NT2/D1 (cell line): ENCODE measurements at regions not wholly inside any gene's neighbourhood (a gene's known extent, or its start where the extent isn't known, plus 50 kb on each side); places are given as distances from the start of the nearest gene placed in this dataset.

Source experiments
- DNase-seq: peaks from one replicate; pipeline ENCODE4 v3.0.0-alpha.2; 2011; ENCODE audit warnings: low read depth, low spot score
- H3K27me3 ChIP-seq: 2 replicates; pipeline ENCODE4 v1.6.0; 2011; ENCODE audit warnings: mild to moderate bottlenecking; ENCODE audit not compliant: insufficient read length, insufficient read depth
- H3K36me3 ChIP-seq: 2 replicates; pipeline ENCODE4 v1.6.1; 2011; ENCODE audit warnings: mild to moderate bottlenecking, low read length, mixed read lengths; ENCODE audit not compliant: insufficient read depth, insufficient read length
- H3K4me1 ChIP-seq: 2 replicates; pipeline ENCODE4 v1.5.1; 2011; ENCODE audit not compliant: insufficient read depth, insufficient read length
- H3K4me3 ChIP-seq: 2 replicates; pipeline ENCODE4 v1.5.1; 2011; ENCODE audit warnings: low read depth; ENCODE audit not compliant: insufficient read length
- H3K9ac ChIP-seq: 2 replicates; pipeline ENCODE4 v1.6.0; 2011; ENCODE audit warnings: low read depth; ENCODE audit not compliant: insufficient read length
- H3K9me3 ChIP-seq: 2 replicates; pipeline ENCODE4 v1.5.1; 2011; ENCODE audit warnings: mild to moderate bottlenecking, low read length; ENCODE audit not compliant: insufficient read depth
- SUZ12 ChIP-seq: IDR thresholded peaks from 2 replicates; pipeline ENCODE4 v1.6.1; 2011; ENCODE audit not compliant: insufficient read length, insufficient read depth; ENCODE audit errors: extremely low read depth
- YY1 ChIP-seq: IDR thresholded peaks from 2 replicates; pipeline ENCODE4 v1.6.1; 2011; ENCODE audit not compliant: insufficient read length, insufficient read depth
- ZNF274 ChIP-seq: IDR thresholded peaks from 2 replicates; pipeline ENCODE4 v1.6.1; 2011; ENCODE audit warnings: mild to moderate bottlenecking, low read depth, low read length

GRCh38 chr4:135207531-135207930, 1005.9 kb upstream of the PABPC4L start:
- Histone ChIP-seq H3K9ac (no peak overlapping the region), H3K27me3 (no peaks in the 10 kb centered on the region), H3K36me3 (no peaks in the 10 kb centered on the region), H3K4me1 (no peaks in the 10 kb centered on the region), H3K9me3 (no peaks in the 10 kb centered on the region), H3K4me3 (no peak overlapping the region)
- TF ChIP-seq SUZ12: no peak
- no peak for TF ChIP-seq ZNF274
- no peak for TF ChIP-seq YY1
- DNase-seq: no peak

- no peaks in the 10 kb centered on the region for H3K27me3 ChIP-seq
- DNase-seq: no peak
- no peak overlapping the region for H3K4me3 ChIP-seq
- H3K4me1 ChIP-seq: no peaks in the 10 kb centered on the region
- TF ChIP-seq YY1: no peak
- TF ChIP-seq ZNF274: no peak
- no peak for TF ChIP-seq SUZ12
- H3K36me3 ChIP-seq: no peaks in the 10 kb centered on the region
- no peaks in the 10 kb centered on the region for H3K9me3 ChIP-seq
- no peak overlapping the region for H3K9ac ChIP-seq
Measured at GRCh38 chr4:135204311-135204710, 1002.7 kb upstream of the PABPC4L start.

- H3K27me3 ChIP-seq: no peaks in the 10 kb centered on the region
- no peaks in the 10 kb centered on the region for H3K9me3 ChIP-seq
- TF ChIP-seq ZNF274: no peak
- TF ChIP-seq YY1: no peak
- TF ChIP-seq SUZ12: no peak
- H3K4me3 ChIP-seq: no peak overlapping the region
- no peak overlapping the region for H3K9ac ChIP-seq
- no peaks in the 10 kb centered on the region for H3K36me3 ChIP-seq
- no peaks in the 10 kb centered on the region for H3K4me1 ChIP-seq
- no peak for DNase-seq
Measured at GRCh38 chr4:135201081-135201480, 999.5 kb upstream of the PABPC4L start.

- Histone ChIP-seq H3K4me1 (no peaks in the 10 kb centered on the region), H3K9me3 (no peaks in the 10 kb centered on the region; the same call in 1 of the 2 replicates), H3K9ac (no peak overlapping the region), H3K27me3 (no peaks in the 10 kb centered on the region), H3K36me3 (no peaks in the 10 kb centered on the region), H3K4me3 (no peak overlapping the region)
- DNase-seq: no peak
- TF ChIP-seq SUZ12: no peak
Measured at GRCh38 chr4:135197641-135198040, 996.1 kb upstream of the PABPC4L start.

GRCh38 chr4:135194477-135194876, 992.9 kb upstream of the PABPC4L start:
- H3K9ac ChIP-seq: no peak overlapping the region
- H3K36me3 ChIP-seq: no peaks in the 10 kb centered on the region
- no peak overlapping the region for H3K4me3 ChIP-seq
- DNase-seq: no peak
- no peak for TF ChIP-seq YY1
- TF ChIP-seq SUZ12: no peak
- TF ChIP-seq ZNF274: no peak
- H3K27me3 ChIP-seq: no peaks in the 10 kb centered on the region
- H3K9me3 ChIP-seq: no peaks in the 10 kb centered on the region; the same call in 1 of the 2 replicates
- H3K4me1 ChIP-seq: no peaks in the 10 kb centered on the region

- Histone ChIP-seq H3K9ac (no peak overlapping the region), H3K27me3 (no peaks in the 10 kb centered on the region), H3K9me3 (no peaks in the 10 kb centered on the region; the same call in 1 of the 2 replicates), H3K4me1 (no peaks in the 10 kb centered on the region), H3K36me3 (no peaks in the 10 kb centered on the region), H3K4me3 (no peak overlapping the region)
- TF ChIP-seq YY1 (no peak), SUZ12 (no peak), ZNF274 (no peak)
- DNase-seq: no peak
Measured at GRCh38 chr4:135192751-135193535, 991.4 kb upstream of the PABPC4L start.

- no peaks in the 10 kb centered on the region; the same call in 1 of the 2 replicates for H3K9me3 ChIP-seq
- no peak for DNase-seq
- no peak overlapping the region for H3K4me3 ChIP-seq
- no peak overlapping the region for H3K9ac ChIP-seq
- H3K4me1 ChIP-seq: no peaks in the 10 kb centered on the region
- H3K27me3 ChIP-seq: no peaks in the 10 kb centered on the region
- no peaks in the 10 kb centered on the region for H3K36me3 ChIP-seq
- no peak for TF ChIP-seq ZNF274
- no peak for TF ChIP-seq YY1
- TF ChIP-seq SUZ12: no peak
Measured at GRCh38 chr4:135191596-135191995, 990.0 kb upstream of the PABPC4L start.
